ENCODE measurements at regions not wholly inside any gene's neighbourhood (a gene's known extent, or its start where the extent isn't known, plus 50 kb on each side); places are given as distances from the start of the nearest gene placed in this dataset.

- no peak overlapping the region for H2AFZ ChIP-seq (ENCODE audit: low read depth, low read length)
- no peak overlapping the region for H3K4me2 ChIP-seq (ENCODE audit: insufficient read depth, low read length)
- no peaks in the 10 kb centered on the region for H3K79me2 ChIP-seq (ENCODE audit: control insufficient read depth, insufficient read depth, low read length)
- FAIRE-seq (no peak), ATAC-seq (no peak), DNase-seq (ENCODE audit: extremely low read depth in 1 of 4, low spot score in 3 of 4) (no peak)
- H3K4me1 ChIP-seq (replicated peaks in 1 of 2; ENCODE audit: control insufficient read depth in 2 of 2, insufficient read depth in 2 of 2, low read length in 2 of 2) = no peaks in the 10 kb centered on the region
- in situ Hi-C loops (cut with MboI) = no loop called here
- H4K20me1 ChIP-seq (replicated peaks; ENCODE audit: control insufficient read depth, insufficient read depth, low read length) = no peaks in the 10 kb centered on the region
- intact Hi-C loops (cut with micrococcal nuclease) = no loop called here
- ChIA-PET POLR2A (no interaction called here), CTCF (ENCODE audit: low intra/inter-chr PET ratio) (no interaction called here)
- no peaks in the 10 kb centered on the region for H3K27me3 ChIP-seq (ENCODE audit: control insufficient read depth in 2 of 2, insufficient read depth in 2 of 2, low read length in 2 of 2)
- BruUV-seq (replicated peaks) = no TSS peak
- no peak overlapping the region for H3K9ac ChIP-seq (ENCODE audit: insufficient read depth in 1 of 2, low read depth in 2 of 2, low read length in 2 of 2)
- 0% methylated on average over 2 of the region's 2 CpGs for WGBS (ENCODE audit: insufficient coverage, low coverage, missing lambda C conversion rate)
- H3K27ac ChIP-seq (ENCODE audit: extremely low read depth, low read depth, low read length) = no peak overlapping the region
- H3K9me1 ChIP-seq (ENCODE audit: control insufficient read depth, insufficient read depth, low read length) = no peaks in the 10 kb centered on the region
- H3K36me3 ChIP-seq (ENCODE audit: control insufficient read depth, insufficient read depth, low read length) = no peaks in the 10 kb centered on the region
- H3K4me3 ChIP-seq = no peak overlapping the region
- no peaks in the 10 kb centered on the region for H3K9me3 ChIP-seq (replicated peaks; ENCODE audit: control insufficient read depth, insufficient read depth, low read depth, low read length)
- TF ChIP-seq ZNF586 (CRISPR knock-in tag; conservative IDR thresholded peaks at IDR 0.05) (no peak), PTRF (tag; IDR thresholded peaks at IDR 0.05) (no peak), ZNF324 (CRISPR knock-in tag; IDR thresholded peaks at IDR 0.05) (no peak), KLF1 (tag; IDR thresholded peaks at IDR 0.05) (no peak), ZNF644 (tag; IDR thresholded peaks at IDR 0.05; ENCODE audit: low read depth) (no peak), PBX2 (CRISPR knock-in tag; IDR thresholded peaks at IDR 0.05; ENCODE audit: low read depth) (no peak), PBX2 (tag; conservative IDR thresholded peaks at IDR 0.05; ENCODE audit: low read depth) (no peak), ZFP1 (CRISPR knock-in tag; IDR thresholded peaks at IDR 0.05) (no peak)
- TF ChIP-seq, protein P1, sequence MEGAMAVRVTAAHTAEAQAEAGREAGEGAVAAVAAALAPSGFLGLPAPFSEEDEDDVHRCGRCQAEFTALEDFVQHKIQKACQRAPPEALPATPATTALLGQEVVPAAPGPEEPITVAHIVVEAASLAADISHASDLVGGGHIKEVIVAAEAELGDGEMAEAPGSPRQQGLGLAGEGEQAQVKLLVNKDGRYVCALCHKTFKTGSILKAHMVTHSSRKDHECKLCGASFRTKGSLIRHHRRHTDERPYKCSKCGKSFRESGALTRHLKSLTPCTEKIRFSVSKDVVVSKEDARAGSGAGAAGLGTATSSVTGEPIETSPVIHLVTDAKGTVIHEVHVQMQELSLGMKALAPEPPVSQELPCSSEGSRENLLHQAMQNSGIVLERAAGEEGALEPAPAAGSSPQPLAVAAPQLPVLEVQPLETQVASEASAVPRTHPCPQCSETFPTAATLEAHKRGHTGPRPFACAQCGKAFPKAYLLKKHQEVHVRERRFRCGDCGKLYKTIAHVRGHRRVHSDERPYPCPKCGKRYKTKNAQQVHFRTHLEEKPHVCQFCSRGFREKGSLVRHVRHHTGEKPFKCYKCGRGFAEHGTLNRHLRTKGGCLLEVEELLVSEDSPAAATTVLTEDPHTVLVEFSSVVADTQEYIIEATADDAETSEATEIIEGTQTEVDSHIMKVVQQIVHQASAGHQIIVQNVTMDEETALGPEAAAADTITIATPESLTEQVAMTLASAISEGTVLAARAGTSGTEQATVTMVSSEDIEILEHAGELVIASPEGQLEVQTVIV (CRISPR knock-in tag; IDR thresholded peaks at IDR 0.05; ENCODE audit: borderline replicate concordance) = no peak
- TF ChIP-seq, protein P2, sequence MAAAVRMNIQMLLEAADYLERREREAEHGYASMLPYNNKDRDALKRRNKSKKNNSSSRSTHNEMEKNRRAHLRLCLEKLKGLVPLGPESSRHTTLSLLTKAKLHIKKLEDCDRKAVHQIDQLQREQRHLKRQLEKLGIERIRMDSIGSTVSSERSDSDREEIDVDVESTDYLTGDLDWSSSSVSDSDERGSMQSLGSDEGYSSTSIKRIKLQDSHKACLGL (CRISPR knock-in tag; IDR thresholded peaks at IDR 0.05; ENCODE audit: borderline replicate concordance, poor library complexity, severe bottlenecking) = no peak
Observed at GRCh38 chr14:46233786-46234185, 417.8 kb downstream of the RPL10L start.

Measured in K562 (cell line).